GM18951 (cell line): ENCODE measurements at regions not wholly inside any gene's neighbourhood (a gene's known extent, or its start where the extent isn't known, plus 50 kb on each side); places are given as distances from the start of the nearest gene placed in this dataset.
"Not testable (repeated sequence)": the region's sequence is repeated elsewhere in the genome, so short reads cannot be mapped to it uniquely, and the experiment has no call there.

Experiments
- POLR2A ChIP-seq: IDR thresholded peaks from 4 replicates; pipeline ENCODE4 v1.6.1; 2011; ENCODE audit warnings: mild to moderate bottlenecking; ENCODE audit not compliant: insufficient read length, insufficient read depth; ENCODE audit errors: extremely low read depth
- in situ Hi-C: fragments of 300-500 bp; cut with MboI; formaldehyde crosslinking; loops from one replicate; pipeline ENCODE4 v1.12.0; 2022; ENCODE audit warnings: low sequenced_read_pairs, mixed read lengths, inconsistent platforms; ENCODE audit not compliant: unreplicated experiment

GRCh38 chr15:69924531-69924930, 173.2 kb downstream of the TLE3 start:
- in situ Hi-C loops = no loop called here
- TF ChIP-seq POLR2A = no peak

DNA sequence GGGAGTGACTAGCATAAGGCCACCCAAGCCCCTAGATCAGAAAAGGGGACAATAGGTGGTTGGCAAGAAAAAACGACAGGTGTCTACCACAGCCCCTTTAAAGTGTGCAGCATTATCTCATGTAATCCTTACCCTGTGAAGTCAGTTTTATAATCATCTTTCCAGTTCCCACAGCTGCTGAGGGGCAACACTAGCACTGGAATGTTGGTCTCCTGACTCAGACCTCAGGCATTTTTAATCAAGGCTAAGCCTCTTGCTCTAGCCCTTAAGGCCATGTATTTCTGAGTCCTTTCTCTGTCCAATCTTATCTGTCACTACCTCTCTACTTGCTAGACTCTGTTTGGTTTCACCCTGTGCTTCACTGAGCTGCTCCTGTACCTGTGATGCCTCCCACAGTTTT, 171.7 kb downstream of the TLE3 start:
- in situ Hi-C loops = no loop called here
- no peak for TF ChIP-seq POLR2A

GRCh38 chr15:69926721-69927120, 171.0 kb downstream of the TLE3 start:
- in situ Hi-C loops = no loop called here
- TF ChIP-seq POLR2A = no peak

DNA sequence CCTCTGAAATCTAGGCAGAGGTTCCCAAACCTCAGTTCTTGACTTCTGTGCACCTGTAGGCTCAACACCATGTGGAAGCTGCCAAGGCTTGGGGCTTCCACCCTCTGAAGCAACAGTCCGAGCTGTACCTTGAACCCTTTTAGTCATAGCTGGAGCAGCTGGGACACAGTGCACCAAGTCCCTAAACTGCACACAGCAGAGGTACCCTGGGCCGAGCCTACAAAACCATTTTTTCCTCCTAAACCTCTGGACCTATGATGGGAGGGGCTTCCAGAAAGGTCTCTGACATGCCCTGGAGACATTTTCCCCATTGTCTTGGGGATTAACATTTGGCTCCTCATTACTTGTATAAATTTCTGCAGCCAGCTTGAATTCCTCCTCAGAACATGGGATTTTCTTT, 168.8 kb downstream of the TLE3 start:
- in situ Hi-C loops = not testable (repeated sequence)

GRCh38 chr15:69929905-69930630, 167.6 kb downstream of the TLE3 start:
- no peak for TF ChIP-seq POLR2A
- in situ Hi-C loops = no loop called here

- in situ Hi-C loops = no loop called here
- TF ChIP-seq POLR2A = no peak
Observed at GRCh38 chr15:69930754-69931153, 167.0 kb downstream of the TLE3 start.

GRCh38 chr15:69931156-69931555, 166.6 kb downstream of the TLE3 start:
- TF ChIP-seq POLR2A = no peak
- in situ Hi-C loops = no loop called here

DNA sequence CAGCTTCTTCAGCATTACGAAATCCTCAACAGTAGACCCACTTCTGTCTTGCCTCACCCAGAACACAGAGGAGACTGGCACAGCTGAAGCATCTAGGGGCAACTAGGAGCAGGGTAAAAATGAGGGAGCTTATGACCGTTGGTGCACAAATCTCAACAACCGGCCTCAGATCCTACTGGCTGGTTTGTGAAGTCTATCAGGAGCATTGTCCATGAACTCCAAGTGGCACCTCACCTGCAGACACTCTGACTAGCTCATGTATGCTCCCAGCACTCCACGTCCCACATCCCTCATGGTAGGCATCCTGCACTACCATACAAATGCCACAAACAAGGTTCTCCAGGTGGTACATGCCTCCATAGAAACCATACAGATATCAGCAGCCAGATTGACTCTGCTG, 163.1 kb downstream of the TLE3 start:
- in situ Hi-C loops = no loop called here
- TF ChIP-seq POLR2A = no peak

GRCh38 chr15:69939513-69940440, 157.9 kb downstream of the TLE3 start:
- no peak for TF ChIP-seq POLR2A
- in situ Hi-C loops = no loop called here

- TF ChIP-seq POLR2A = no peak
- in situ Hi-C loops = no loop called here
Observed at GRCh38 chr15:69940441-69941300, 157.0 kb downstream of the TLE3 start.

- no peak for TF ChIP-seq POLR2A
- in situ Hi-C loops = no loop called here
Observed at GRCh38 chr15:69941301-69941605, 156.5 kb downstream of the TLE3 start.

- TF ChIP-seq POLR2A = no peak
- in situ Hi-C loops = no loop called here
Observed at GRCh38 chr15:69941706-69942495, 155.8 kb downstream of the TLE3 start.

GRCh38 chr15:69943637-69944036, 154.1 kb downstream of the TLE3 start:
- TF ChIP-seq POLR2A = no peak
- in situ Hi-C loops = no loop called here
